D341Med (cell line): ENCODE measurements at regions not wholly inside any gene's neighbourhood (a gene's known extent, or its start where the extent isn't known, plus 50 kb on each side); places are given as distances from the start of the nearest gene placed in this dataset.
"Not testable (repeated sequence)": the region's sequence is repeated elsewhere in the genome, so short reads cannot be mapped to it uniquely, and the experiment has no call there.

Experiments
- DNase-seq: peaks from one replicate; pipeline ENCODE4 v3.0.0; 2012; ENCODE audit warnings: low spot score

DNA sequence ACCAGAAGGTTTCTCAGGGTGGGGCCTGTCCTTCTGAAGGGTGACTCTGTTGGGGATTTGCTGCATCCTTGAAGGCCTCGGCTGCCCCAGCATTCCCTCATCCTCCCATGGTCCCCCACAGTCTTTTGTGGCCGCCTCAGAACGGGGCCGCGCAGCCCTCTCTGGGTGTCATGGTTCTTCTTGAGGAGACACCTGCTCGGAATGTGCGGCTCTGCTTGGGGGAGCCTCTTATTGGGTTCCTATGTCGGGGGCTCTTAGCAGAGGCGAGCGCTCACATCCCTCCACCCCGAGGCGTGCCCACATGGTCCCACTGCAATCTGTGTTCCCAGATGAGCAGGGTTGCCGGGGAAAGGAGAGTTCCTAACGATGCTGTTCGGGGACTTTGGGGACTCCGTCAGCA is 1008.4 kb downstream of the BRD1 start:
- DNase-seq, result no peak

- DNase-seq, result not testable (repeated sequence)
Measured at GRCh38 chr22:48817491-48817890, 1010.2 kb downstream of the BRD1 start.

DNA sequence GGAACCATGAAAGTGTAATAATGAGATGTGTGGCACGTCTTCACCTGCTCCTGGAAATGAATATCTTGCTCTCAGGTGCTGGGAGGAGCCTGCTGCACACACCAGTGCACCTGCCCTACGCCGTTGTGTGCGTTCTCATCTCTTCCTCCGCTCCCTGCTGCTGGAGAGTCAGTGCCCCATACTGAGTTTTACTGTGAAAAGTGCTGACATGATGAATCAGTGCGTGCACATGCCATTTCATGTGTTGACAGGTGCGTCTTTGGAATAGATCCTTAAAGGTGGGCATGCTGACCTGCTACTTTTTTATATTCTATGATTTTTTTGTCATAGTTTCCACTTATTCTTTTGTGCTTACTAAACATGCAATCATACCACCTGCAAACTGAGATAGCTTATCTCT is 1015.8 kb downstream of the BRD1 start:
- DNase-seq, result no peak

DNA sequence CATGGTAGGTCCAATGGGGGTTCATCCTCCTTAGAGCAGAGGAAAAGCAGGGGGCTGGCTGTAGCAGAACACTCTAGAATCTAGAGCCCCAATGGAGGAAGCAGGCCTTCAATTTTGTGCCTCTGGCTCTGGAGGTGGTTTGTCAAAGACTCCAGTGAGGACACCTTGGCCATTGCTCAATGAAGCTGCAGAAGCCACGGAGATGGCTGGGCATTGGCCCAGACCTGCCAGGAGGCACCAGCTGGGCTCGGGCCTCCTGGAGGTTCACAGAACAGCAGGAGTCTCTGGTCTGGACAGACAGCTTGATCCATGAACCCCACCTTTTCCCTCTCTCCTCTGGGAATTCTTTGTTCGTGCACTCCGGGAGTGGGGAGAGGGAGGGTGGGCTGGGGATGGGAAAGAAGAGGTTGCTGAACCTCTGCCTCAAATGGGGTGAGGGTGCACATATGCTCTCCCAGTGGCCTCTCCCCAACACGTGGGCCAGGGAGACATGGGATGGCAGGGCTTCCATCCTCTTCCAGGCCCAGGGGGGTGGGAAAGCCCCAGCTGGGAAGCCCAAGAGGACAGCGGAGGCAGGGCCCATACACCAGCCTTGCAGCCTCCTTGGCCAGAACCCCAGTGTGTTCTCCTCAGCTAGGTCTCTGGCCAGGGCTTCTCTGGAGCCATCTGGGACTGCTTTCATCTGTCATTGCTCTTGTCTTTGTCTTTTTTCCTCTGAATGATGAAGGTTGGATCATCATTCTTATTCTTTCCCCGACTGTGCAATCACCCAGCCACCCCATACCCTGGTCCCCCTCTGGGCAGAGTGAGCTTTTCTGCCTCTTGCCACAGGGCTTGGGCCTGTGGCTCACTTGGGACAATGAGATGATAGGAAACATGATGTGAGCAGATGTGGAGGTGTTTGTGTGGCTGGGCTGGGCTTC is 1019.4 kb downstream of the BRD1 start:
- DNase-seq, result no peak

DNA sequence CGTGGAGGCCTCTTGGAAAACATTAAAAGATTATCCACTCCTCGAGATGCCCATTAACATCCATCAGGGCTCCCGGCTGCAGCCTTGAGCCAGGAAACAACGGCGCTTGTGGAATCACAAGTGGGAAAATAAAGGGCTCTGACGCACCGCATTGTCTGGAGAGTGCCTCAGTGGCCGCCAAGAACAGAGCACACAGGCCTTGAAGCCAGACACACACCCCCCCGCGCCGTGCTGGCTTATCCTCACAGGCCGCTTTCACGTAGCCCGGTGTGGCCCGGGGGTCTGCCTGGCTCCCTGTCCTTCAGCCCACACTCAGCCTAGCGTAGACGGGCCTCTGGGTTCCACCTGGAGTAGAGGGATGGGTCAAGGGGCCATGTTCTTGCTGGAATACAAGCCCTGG is 1020.5 kb downstream of the BRD1 start:
- no peak for DNase-seq

GRCh38 chr22:48806227-48806781 is 1021.4 kb downstream of the BRD1 start:
- no peak for DNase-seq

DNA sequence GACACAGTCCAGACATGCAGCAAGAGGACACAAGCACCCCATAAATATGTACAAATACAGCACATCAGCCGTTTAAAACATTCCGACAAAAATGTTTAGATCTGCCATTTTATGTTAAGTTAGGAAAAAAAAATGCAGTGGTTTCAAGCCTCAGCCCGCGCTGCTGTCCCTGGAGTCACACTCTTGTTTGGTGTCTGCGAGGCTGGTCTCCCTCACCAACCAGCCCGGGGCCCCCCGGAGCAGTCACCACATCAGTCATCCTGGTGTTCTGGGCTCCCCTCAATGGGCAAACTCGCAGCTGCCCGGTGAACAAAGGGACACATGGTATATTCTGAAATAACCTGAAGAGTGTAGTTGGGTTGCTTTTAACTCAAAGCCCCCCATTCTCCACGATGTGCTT is 1022.2 kb downstream of the BRD1 start:
- DNase-seq, result no peak

DNA sequence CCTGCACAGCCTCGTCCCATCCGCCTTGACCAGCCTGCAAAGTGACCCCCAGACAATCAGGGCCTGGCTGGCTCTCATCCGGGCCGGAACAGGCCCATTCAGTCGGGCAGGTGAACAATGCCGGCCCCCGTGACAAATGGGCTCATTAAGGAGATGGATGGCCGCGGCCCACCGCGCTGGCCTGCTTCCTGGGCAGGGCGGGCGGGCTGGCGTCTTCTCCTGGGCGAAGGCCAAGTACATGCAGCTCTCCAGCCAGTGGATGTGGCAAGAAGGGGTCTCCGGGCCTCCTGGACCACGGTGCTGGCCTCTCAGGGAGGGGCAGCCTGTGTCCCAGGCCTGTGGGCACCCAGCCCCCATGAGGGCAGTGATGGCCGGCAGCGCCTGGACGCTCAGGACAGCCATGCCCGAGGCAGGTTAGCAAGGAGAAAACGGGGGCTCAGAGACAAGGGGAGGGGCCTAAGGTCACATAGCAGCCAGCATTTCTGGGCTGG is 1022.8 kb downstream of the BRD1 start:
- DNase-seq, result no peak

GRCh38 chr22:48803948-48804810 is 1023.5 kb downstream of the BRD1 start:
- no peak for DNase-seq

DNA sequence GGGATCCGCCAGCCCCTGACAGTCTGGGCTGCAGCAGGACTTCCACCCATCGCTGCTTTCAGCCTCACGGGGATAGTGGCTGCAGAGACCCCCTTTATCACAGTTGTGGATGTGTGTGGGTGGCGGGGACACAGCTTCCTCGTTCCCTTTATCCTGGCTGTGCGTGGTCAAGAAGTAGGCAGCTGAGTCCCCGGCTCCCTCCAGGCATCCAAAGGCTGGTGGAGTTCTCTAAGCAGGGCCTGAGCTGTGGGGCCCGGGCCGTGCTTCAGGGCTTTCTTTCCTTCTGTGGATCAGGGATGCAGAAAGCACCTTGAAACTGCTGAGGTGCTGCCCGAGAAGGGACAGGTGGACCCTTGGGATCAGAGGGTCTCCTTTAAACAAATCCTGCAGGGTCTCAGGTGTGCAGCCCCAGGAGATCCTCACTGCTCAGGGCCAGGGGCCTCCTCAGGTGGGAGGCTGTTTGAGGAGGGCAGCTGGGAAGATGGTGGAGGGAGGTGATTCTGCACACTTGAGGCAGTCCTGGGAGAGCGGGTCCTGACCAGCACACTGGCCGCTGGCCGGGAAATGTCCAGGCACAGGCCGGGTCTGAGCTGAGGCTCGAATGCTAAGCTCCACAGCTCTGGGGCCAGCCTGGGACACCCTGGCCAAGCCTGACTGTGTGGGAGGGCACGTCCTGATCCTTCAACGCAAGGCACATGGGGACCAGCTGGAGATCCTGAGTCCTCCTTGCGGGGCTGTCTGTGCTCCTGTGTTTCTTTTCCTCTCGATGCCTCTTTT is 1024.3 kb downstream of the BRD1 start:
- no peak for DNase-seq

DNA sequence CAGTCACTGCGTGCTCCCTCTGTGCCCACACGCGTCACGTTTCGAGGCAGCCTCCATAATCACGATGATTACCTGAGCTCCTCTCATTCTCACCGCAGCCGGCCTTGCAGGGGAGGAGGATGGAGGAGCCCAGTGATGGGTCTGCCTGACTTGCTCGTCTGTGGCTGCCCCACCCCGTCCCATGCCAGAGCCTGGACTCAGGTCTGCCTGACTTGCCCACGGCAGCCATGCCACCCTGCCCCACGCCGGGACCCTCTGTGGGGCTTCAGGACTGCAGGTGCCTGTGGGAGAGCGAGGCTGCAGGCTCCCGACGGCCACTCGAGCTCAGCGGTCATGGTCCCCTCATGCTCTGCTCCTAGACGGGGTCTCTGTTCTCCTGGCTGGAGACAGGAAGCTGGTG is 1025.1 kb downstream of the BRD1 start:
- DNase-seq, result no peak

- DNase-seq, result no peak
Measured at GRCh38 chr22:48800886-48801607, 1026.6 kb downstream of the BRD1 start.

- no peak for DNase-seq
Measured at GRCh38 chr22:48800036-48800885, 1027.4 kb downstream of the BRD1 start.

- DNase-seq, result no peak
Measured at GRCh38 chr22:48799227-48799970, 1028.3 kb downstream of the BRD1 start.

GRCh38 chr22:48798281-48799226 is 1029.1 kb downstream of the BRD1 start:
- no peak for DNase-seq

DNA sequence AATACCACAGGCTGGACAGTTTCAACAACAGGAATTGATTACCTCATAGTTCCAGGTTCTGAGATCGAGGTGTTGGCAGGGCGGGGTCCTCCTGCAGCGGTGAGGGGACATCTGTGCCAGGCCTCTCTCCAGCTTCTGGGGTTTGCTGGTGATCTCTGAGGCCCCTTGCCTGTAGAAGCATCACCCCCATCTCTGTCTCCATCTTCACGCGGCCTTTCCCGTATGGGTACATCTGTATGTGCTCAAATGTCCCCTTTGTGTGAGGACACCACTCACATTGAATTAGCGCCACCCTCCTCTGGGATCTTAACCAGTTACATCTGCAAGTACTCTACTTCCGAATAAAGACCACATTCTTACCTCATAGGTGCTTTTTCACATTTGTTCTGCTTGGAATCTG is 1029.9 kb downstream of the BRD1 start:
- no peak for DNase-seq

DNA sequence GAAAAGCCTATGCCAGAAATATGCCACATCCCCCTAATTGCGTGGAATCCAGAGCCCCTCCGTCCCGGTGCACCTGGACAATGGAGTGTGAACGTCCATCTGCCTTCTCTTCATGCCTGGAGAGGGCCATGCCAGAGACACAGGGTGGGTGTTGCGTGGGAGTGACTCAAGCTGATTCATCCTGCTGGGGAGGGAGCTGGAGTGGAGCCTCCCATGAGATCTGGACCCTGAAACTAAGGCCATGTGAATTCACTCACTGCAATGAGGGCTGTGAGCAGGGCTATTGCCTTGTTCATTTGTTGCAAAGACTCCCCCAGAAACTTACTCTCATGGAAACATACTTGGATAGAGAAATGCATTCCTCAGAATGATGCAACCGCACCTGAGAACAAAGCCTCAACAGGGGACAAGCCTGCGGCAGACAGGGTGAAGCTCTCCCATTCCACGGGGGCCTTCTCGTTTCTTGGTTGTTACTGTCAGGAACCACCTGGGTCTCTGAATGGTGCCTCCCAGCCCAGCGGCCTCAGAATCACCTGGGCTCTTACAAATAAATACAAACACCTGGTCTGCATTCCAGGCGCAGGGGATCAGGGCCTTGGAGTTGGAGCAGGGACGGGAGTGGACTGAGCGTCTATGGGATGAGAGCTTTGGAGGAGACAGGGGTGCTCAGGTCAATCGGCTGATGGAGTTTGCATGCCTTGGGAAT is 1031.2 kb downstream of the BRD1 start:
- no peak for DNase-seq

- no peak for DNase-seq
Measured at GRCh38 chr22:48795664-48796063, 1032.0 kb downstream of the BRD1 start.
